Iris pigment epithelial cell (primary cell): ENCODE measurements at regions not wholly inside any gene's neighbourhood (a gene's known extent, or its start where the extent isn't known, plus 50 kb on each side); places are given as distances from the start of the nearest gene placed in this dataset.

Experiments
- DNase-seq: peaks from one replicate; pipeline ENCODE4 v3.0.0-alpha.2; 2011; ENCODE audit warnings: low read depth

- DNase-seq: no peak
These were observed 183.7 kb downstream of the VRK1 start for GRCh38 chr14:96980835-96981234.

- no peak for DNase-seq
These were observed 189.3 kb downstream of the VRK1 start for GRCh38 chr14:96986256-96987085.

- DNase-seq: no peak
These were observed 189.9 kb downstream of the VRK1 start for GRCh38 chr14:96987086-96987474.

DNA sequence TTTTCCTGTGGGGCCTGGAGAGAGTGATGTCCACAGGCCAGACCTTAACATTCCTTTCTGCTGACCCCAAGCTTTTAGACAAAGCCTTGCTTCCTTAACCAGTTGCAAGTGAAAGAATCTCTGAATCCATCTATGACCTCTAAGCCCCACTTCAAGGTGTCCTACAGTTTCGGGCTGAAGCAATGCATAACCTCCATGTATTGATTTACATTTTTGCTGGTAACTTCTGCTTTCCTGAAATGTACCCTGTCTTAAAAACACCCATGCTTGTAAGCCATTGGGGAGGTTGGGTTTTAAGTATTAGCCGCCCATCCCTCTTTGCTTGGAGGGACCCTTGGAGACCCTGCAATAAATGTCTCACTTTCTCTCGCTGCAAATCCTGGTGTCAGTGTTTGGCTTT, 190.6 kb downstream of the VRK1 start:
- no peak for DNase-seq

GRCh38 chr14:96989306-96989705, 192.1 kb downstream of the VRK1 start:
- no peak for DNase-seq

DNA sequence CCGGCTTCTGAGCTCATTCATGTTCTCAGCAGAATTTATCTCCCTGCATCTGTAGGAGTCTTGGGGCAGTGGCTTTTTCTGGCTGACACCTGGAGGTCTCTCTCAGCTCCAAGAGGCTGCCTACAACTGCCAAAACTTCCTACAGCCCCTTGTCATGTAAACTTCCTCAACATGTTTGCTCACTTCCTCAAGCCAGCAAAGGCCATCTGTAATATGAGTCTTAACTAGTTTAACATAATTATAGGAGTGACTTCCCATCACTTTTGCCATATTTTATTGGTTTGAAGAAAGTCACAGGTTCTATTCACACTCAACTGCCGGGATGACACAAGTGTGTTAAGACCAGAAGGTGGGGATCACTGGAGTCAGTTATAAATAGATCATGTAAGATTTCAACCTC, 194.0 kb downstream of the VRK1 start:
- DNase-seq: no peak

GRCh38 chr14:96994999-96995398, 197.8 kb downstream of the VRK1 start:
- no peak for DNase-seq

GRCh38 chr14:96997269-96997668, 200.1 kb downstream of the VRK1 start:
- DNase-seq: no peak

- no peak for DNase-seq
These were observed 200.8 kb downstream of the VRK1 start for GRCh38 chr14:96997996-96998395.

DNA sequence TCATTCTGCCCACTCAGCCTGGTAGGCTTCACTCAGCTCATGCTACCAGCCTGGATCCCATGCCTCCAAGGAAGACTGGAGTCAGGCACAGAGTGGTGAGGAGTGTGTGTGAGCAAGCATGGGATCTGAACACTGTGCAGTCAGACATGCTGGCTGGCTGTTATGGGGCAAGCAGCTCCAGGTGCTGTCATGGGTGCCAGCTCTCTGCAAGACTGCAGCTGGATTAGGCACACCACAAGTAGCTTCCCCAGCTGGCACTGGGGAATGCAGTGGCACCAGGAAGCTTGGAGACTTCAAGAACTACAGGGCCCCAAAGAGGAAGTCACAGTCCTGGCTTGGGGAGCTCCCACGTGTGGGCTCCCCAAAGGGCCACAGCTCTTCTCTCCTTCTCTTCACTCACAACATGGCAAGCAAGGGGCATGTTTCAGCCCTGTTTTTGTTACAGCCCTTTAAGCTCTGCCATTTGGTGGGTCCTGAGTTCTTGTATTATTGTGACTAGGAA, 202.5 kb downstream of the VRK1 start:
- no peak for DNase-seq

DNA sequence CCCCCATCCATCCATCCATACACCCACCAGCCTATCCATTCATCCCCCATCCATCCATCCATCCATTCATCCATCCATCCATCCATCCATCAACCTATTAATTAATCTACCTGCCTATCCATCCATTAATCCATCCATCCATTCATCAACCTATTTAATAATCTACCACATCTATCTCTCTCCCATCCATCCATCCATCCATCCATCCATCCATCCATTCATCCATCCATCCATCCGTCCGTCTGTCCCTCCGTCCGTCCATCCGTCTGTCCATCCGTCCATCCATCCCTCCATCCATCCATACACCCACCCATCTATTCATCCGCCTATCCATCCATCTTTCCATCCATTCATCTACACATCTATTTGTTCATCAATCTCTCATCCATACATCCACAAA, 205.3 kb downstream of the VRK1 start:
- DNase-seq: no peak

- DNase-seq: no peak
These were observed 208.8 kb downstream of the VRK1 start for GRCh38 chr14:97005934-97006333.

- DNase-seq: no peak
These were observed 213.4 kb downstream of the VRK1 start for GRCh38 chr14:97010491-97011160.

DNA sequence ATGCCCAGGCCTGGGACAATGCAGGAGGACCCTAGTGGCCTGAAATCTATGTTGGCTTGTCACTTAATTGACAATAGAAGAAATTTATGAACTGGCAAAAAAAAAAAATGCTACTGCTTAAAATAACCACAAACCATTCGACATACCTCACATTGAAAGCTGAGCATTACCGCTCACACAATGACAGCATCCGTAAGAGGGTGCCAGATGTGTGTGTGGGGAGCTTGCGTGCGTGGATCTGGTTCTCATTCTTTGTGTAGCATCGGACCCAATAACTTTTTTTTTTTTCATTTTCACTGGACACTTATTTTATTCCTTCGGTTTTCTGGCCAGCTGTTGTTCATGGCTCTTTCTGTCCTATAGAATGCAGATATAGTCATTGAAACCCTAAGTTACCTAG, 216.7 kb downstream of the VRK1 start:
- DNase-seq: no peak

DNA sequence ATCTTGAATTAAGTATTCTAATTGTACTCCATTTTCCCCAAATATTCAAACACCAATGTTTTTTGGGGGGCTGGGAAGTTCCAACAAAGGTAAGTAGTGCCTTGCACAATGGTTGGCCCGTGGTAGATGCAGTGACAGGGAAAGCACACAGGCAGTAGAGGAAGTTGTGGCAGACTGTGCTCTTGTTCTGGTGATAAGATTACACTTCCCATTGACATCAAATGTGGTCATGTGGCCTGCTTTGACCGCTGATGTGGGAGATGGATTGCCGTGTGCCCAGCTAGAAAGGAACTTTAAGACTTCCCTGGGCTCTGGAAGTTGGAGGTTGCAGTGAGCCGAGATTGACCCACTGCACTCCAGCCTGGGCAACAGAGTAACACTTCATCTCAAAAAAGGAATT, 223.8 kb downstream of the VRK1 start:
- no peak for DNase-seq

GRCh38 chr14:97021571-97022168, 224.5 kb downstream of the VRK1 start:
- no peak for DNase-seq

DNA sequence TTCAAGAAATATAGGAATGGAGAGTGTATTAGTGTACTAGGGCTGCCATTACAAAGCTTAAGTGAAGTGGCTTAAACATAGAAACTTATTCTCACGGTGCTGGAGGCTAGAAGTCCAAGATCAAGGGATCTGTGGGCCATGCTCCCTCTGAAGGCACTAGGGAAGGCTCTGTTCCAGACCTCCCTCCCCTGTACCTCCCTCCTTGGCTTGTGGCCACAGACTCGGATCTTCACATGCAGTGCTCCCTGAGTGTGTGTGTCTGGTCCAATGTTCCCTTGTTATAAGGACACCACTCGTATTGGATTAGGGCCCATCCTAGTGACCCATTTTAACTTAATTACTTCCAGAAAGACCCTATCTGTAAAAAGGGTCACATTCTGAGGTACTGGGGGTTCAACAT, 225.6 kb downstream of the VRK1 start:
- no peak for DNase-seq

DNA sequence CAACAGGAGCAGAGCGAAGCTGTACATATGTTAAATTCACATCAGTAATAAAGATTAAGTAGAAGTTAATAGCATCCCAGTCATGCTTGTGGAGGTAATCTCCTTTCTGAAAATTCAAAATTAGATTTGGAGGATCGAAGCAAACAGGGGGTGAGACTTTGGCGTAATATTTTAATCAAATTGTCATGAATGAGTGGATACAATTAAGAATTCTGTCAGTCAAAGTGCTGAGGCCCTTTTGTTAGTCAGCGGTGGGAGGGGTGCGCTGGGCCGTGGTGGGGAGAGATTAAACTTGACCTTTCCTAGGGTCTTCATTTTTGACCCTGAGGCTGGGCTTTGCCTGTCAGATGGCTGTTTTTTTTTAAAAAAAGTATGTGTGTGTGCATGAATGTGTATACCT, 226.7 kb downstream of the VRK1 start:
- no peak for DNase-seq

- DNase-seq: no peak
These were observed 227.1 kb downstream of the VRK1 start for GRCh38 chr14:97024300-97024699.

DNA sequence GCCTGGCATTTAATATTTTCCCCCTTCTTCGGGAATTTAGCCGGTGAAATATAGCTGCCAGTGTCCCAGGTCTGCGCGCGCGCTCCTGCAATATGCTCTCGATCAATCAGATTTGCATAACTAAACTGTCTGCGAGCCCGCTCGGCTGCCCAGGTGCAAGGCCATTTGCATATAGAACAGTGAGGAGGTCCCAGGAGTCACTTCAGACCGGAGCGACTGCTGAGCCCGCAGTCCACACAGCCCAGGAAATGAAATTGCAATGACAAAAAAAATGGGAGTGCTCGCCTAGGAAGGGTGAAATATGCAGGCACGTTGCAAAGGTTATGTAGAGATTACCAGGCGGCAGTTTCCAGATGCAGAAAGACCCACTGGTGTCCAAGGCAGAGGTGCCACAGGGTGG, 228.5 kb downstream of the VRK1 start:
- DNase-seq: no peak

DNA sequence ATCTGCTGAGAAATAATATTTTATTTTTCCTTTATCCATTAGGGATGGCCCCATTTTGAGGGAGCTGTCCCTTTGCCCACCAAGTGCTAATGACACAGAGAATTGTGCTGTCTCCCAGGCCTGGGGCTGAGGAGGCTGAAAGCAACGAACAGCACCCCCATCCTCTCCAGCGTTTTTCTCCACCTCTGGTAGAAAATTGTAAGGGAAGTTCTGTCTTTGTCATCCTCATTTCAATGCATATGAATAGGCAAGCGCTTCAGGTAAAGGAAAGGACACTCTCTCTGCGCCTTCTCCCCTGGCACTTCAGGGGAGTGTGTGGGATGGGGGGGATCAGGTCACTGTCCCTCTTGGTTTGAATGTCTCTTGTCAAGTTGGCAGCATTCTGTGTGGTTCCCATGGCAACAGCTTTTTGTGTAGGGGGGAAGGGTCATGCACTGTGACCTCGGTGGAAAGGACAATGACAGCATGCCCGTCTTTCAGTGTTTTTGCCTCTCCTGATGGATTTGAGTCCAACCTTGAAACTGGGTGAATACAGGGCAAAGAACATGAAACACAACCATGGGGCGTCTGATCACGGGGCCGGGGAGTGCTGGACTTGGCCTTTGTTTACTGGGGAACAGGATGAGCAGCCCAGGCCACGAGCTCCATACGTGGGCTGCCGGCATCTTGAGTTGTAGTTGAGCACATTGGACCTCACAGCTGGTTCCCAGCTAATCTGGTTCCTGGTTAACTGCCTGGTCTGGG, 230.2 kb downstream of the VRK1 start:
- DNase-seq: no peak

- DNase-seq: no peak
These were observed 231.2 kb downstream of the VRK1 start for GRCh38 chr14:97028382-97028781.
